ENCODE measurements at regions not wholly inside any gene's neighbourhood (a gene's known extent, or its start where the extent isn't known, plus 50 kb on each side); places are given as distances from the start of the nearest gene placed in this dataset.

GRCh38 chr12:69102856-69103255, 136.5 kb upstream of the CPSF6 start:
- H3K36me3 ChIP-seq (ENCODE audit: insufficient read depth, low read depth, low read length): no peaks in the 10 kb centered on the region
- peaks cover 12% of the 10 kb centered on the region for H3K4me1 ChIP-seq (ENCODE audit: insufficient read depth, low read length)
- H3K4me3 ChIP-seq (ENCODE audit: low read length): no peak overlapping the region
- H3K9me3 ChIP-seq (ENCODE audit: insufficient read depth, low read depth, low read length): no peaks in the 10 kb centered on the region
- H3K9ac ChIP-seq (ENCODE audit: low read depth, low read length): no peak overlapping the region
- no peak overlapping the region for H3K27ac ChIP-seq (ENCODE audit: low read length)
- no peaks in the 10 kb centered on the region for H3K27me3 ChIP-seq (ENCODE audit: insufficient read depth, low read length)

DNA sequence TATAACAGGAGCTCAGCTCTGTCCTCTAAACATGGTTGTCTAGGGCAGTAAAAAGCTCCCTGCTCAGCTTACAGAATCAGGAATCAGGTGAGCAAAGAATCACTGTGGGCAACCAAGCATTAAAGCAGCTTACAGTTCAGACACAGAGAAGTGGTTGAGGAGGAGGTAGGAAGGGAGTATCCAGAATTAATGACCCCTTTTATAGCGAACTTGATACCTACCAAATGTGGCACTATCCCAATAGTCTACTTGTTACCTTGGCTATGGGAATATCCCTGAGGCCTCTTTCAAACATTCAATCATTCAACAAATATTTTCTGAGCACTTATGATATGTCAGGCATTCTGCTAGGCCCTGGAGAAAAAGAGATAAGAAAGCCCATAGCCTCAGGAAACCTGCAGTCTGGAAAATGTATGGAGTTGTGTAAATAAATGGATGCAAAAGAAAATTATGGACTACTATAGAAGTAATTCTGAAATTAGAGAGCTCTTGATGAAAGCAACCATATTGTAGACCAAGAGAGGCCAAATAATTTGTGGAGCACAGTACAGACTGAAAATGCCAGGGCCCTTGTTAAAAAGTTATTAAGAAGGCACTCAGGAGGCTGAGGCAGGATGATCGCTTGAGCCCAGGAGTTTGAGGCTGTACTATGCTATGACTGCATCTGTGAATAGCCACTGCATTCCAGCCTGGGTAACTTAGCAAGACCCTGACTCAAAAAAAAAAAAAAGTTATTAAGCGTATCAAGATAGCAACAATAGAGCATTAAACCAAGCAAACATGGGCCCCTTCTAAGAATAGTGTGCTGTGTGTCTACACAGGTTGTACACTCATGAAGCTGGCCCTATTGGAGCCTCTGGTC, 134.0 kb upstream of the CPSF6 start:
- no peak overlapping the region for H3K4me3 ChIP-seq (ENCODE audit: low read length)
- peaks cover 7% of the 10 kb centered on the region; the same call in 1 of the 2 replicates for H3K4me1 ChIP-seq (ENCODE audit: insufficient read depth, low read length)
- H3K27ac ChIP-seq (ENCODE audit: low read length): no peak overlapping the region
- H3K9ac ChIP-seq (ENCODE audit: low read depth, low read length): no peak overlapping the region
- no peaks in the 10 kb centered on the region for H3K36me3 ChIP-seq (ENCODE audit: insufficient read depth, low read depth, low read length)
- H3K9me3 ChIP-seq (ENCODE audit: insufficient read depth, low read depth, low read length): no peaks in the 10 kb centered on the region
- no peaks in the 10 kb centered on the region for H3K27me3 ChIP-seq (ENCODE audit: insufficient read depth, low read length)

DNA sequence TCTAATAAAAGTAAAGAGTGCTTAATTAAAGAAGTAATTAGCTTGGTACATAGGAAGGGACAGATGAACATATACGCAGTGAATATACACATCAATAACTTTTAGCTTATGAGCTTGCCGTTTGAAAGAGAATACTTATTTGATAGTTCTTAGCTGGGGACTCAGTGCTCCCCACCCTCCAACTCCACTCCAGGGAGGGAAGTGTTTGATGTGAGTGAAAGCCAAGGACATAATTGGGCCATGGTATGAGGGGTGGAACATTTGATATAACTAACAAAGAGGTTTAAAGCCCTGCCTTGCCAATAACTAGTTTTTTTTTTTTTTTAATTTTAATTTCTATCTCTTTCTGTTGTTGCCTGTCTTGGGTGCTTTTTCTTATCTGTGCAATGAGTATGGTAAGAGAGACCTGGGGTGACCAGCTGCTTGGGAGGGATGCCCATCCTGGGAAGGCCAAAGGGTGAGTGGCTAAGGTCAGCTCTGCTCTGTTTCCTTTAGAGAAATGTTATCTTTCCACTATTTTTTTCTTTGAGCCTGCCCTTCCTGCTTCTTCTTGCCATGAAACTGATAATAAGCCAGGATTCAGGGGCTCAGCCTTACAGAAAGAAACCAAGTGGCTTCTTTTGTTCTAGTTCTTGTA, 132.8 kb upstream of the CPSF6 start:
- no peaks in the 10 kb centered on the region for H3K27me3 ChIP-seq (ENCODE audit: insufficient read depth, low read length)

DNA sequence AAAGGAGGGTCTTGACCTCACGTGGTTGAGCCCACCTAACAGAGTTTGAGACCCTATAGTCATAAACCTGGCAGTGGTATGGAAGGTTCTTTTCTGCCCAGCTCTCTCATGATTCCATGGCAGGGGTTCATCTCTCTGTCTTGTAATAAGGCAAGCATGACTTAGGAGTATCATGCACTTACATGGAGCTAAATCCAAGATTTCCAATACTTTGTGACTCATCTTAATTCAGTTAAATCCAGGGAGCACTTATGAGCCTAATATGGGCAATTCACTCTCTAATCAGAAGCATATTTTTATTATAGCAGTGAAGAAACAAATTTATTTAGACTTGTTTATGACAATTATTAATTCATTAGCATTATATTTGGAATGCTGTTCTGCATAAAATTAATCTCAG, 131.8 kb upstream of the CPSF6 start:
- H3K36me3 ChIP-seq (ENCODE audit: insufficient read depth, low read depth, low read length): no peaks in the 10 kb centered on the region
- H3K9me3 ChIP-seq (ENCODE audit: insufficient read depth, low read depth, low read length): no peaks in the 10 kb centered on the region
- no peak overlapping the region for H3K27ac ChIP-seq (ENCODE audit: low read length)
- no peak overlapping the region for H3K4me3 ChIP-seq (ENCODE audit: low read length)
- peaks cover 7% of the 10 kb centered on the region; the same call in 1 of the 2 replicates for H3K4me1 ChIP-seq (ENCODE audit: insufficient read depth, low read length)
- H3K27me3 ChIP-seq (ENCODE audit: insufficient read depth, low read length): no peaks in the 10 kb centered on the region
- no peak overlapping the region for H3K9ac ChIP-seq (ENCODE audit: low read depth, low read length)

More for the DNA sequence above, 132.8 kb upstream of the CPSF6 start:
- H3K9ac ChIP-seq (ENCODE audit: low read depth, low read length): no peak overlapping the region
- H3K36me3 ChIP-seq (ENCODE audit: insufficient read depth, low read depth, low read length): no peaks in the 10 kb centered on the region
- H3K9me3 ChIP-seq (ENCODE audit: insufficient read depth, low read depth, low read length): no peaks in the 10 kb centered on the region
- H3K27ac ChIP-seq (ENCODE audit: low read length): no peak overlapping the region
- H3K4me3 ChIP-seq (ENCODE audit: low read length): no peak overlapping the region
- H3K4me1 ChIP-seq (ENCODE audit: insufficient read depth, low read length): peaks cover 7% of the 10 kb centered on the region; the same call in 1 of the 2 replicates

- no peaks in the 10 kb centered on the region for H3K27me3 ChIP-seq (ENCODE audit: insufficient read depth, low read length)
- no peak overlapping the region for H3K27ac ChIP-seq (ENCODE audit: low read length)
- no peaks in the 10 kb centered on the region for H3K9me3 ChIP-seq (ENCODE audit: insufficient read depth, low read depth, low read length)
- no peak overlapping the region for H3K4me3 ChIP-seq (ENCODE audit: low read length)
- peaks cover 7% of the 10 kb centered on the region; the same call in 1 of the 2 replicates for H3K4me1 ChIP-seq (ENCODE audit: insufficient read depth, low read length)
- H3K9ac ChIP-seq (ENCODE audit: low read depth, low read length): no peak overlapping the region
- no peaks in the 10 kb centered on the region for H3K36me3 ChIP-seq (ENCODE audit: insufficient read depth, low read depth, low read length)
Measured at GRCh38 chr12:69108037-69108436, 131.3 kb upstream of the CPSF6 start.

DNA sequence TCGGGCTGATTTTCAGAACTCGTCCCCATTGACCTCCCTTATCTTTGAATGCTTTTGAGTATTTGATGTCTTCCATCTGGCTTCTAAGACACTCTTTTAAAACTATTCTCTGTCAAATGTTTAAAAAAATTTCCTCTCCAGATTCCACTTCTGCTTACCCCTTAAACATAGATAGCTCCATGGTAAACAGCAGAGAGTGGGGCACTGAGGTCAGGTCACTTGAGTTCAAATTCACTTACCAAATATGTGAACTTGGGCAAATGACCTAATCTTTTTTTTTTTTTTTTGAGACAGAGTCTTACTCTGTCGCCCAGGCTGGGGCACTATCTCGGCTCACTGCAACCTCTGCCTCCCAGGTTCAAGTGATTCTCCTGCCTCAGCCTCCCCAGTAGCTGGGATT, 126.8 kb upstream of the CPSF6 start:
- Histone ChIP-seq H3K4me3 (ENCODE audit: low read length) (no peak overlapping the region), H3K9ac (ENCODE audit: low read depth, low read length) (no peak overlapping the region), H3K9me3 (ENCODE audit: insufficient read depth, low read depth, low read length) (no peaks in the 10 kb centered on the region), H3K4me1 (ENCODE audit: insufficient read depth, low read length) (peaks cover 6% of the 10 kb centered on the region; the same call in 1 of the 2 replicates), H3K27ac (ENCODE audit: low read length) (no peak overlapping the region), H3K36me3 (ENCODE audit: insufficient read depth, low read depth, low read length) (no peaks in the 10 kb centered on the region), H3K27me3 (ENCODE audit: insufficient read depth, low read length) (no peaks in the 10 kb centered on the region)

- H3K27me3 ChIP-seq (ENCODE audit: insufficient read depth, low read length): no peaks in the 10 kb centered on the region
- H3K36me3 ChIP-seq (ENCODE audit: insufficient read depth, low read depth, low read length): no peaks in the 10 kb centered on the region
- H3K4me3 ChIP-seq (ENCODE audit: low read length): no peak overlapping the region
- no peak overlapping the region for H3K27ac ChIP-seq (ENCODE audit: low read length)
- no peak overlapping the region for H3K9ac ChIP-seq (ENCODE audit: low read depth, low read length)
- no peaks in the 10 kb centered on the region for H3K4me1 ChIP-seq (ENCODE audit: insufficient read depth, low read length)
- no peaks in the 10 kb centered on the region for H3K9me3 ChIP-seq (ENCODE audit: insufficient read depth, low read depth, low read length)
Measured at GRCh38 chr12:69115099-69115498, 124.3 kb upstream of the CPSF6 start.

GRCh38 chr12:69115951-69116350, 123.4 kb upstream of the CPSF6 start:
- Histone ChIP-seq H3K9ac (ENCODE audit: low read depth, low read length) (no peak overlapping the region), H3K4me1 (ENCODE audit: insufficient read depth, low read length) (no peaks in the 10 kb centered on the region), H3K36me3 (ENCODE audit: insufficient read depth, low read depth, low read length) (no peaks in the 10 kb centered on the region), H3K4me3 (ENCODE audit: low read length) (no peak overlapping the region), H3K9me3 (ENCODE audit: insufficient read depth, low read depth, low read length) (no peaks in the 10 kb centered on the region), H3K27me3 (ENCODE audit: insufficient read depth, low read length) (no peaks in the 10 kb centered on the region), H3K27ac (ENCODE audit: low read length) (no peak overlapping the region)

- Histone ChIP-seq H3K9ac (ENCODE audit: low read depth, low read length) (no peak overlapping the region), H3K27ac (ENCODE audit: low read length) (no peak overlapping the region), H3K9me3 (ENCODE audit: insufficient read depth, low read depth, low read length) (no peaks in the 10 kb centered on the region), H3K27me3 (ENCODE audit: insufficient read depth, low read length) (no peaks in the 10 kb centered on the region), H3K4me1 (ENCODE audit: insufficient read depth, low read length) (no peaks in the 10 kb centered on the region), H3K4me3 (ENCODE audit: low read length) (no peak overlapping the region), H3K36me3 (ENCODE audit: insufficient read depth, low read depth, low read length) (no peaks in the 10 kb centered on the region)
Measured at GRCh38 chr12:69117566-69118266, 121.7 kb upstream of the CPSF6 start.

DNA sequence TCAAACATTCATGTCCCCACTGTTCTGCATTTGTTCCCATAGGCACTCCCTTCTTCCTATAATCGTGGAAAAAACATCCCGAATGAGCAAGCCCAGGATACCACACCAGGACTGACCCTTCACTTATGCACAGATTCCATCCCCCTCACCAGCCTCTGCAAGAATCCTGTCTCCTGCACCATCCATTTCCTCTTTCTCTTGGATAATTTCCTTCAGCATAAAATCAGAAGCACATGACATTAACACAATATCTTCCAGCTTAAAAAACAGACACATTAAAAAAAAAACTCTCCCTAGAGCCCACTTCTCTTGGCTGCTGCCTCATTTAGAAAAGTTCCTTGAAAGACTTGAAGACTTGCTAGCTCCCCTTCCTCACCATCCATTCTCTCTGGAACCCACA, 120.9 kb upstream of the CPSF6 start:
- Histone ChIP-seq H3K36me3 (ENCODE audit: insufficient read depth, low read depth, low read length) (no peaks in the 10 kb centered on the region), H3K27ac (ENCODE audit: low read length) (no peak overlapping the region), H3K4me1 (ENCODE audit: insufficient read depth, low read length) (no peaks in the 10 kb centered on the region), H3K9me3 (ENCODE audit: insufficient read depth, low read depth, low read length) (no peaks in the 10 kb centered on the region), H3K4me3 (ENCODE audit: low read length) (no peak overlapping the region), H3K27me3 (ENCODE audit: insufficient read depth, low read length) (no peaks in the 10 kb centered on the region), H3K9ac (ENCODE audit: low read depth, low read length) (no peak overlapping the region)

- Histone ChIP-seq H3K9ac (ENCODE audit: low read depth, low read length) (no peak overlapping the region), H3K36me3 (ENCODE audit: insufficient read depth, low read depth, low read length) (no peaks in the 10 kb centered on the region), H3K27me3 (ENCODE audit: insufficient read depth, low read length) (no peaks in the 10 kb centered on the region), H3K27ac (ENCODE audit: low read length) (no peak overlapping the region), H3K4me3 (ENCODE audit: low read length) (no peak overlapping the region), H3K9me3 (ENCODE audit: insufficient read depth, low read depth, low read length) (no peaks in the 10 kb centered on the region), H3K4me1 (ENCODE audit: insufficient read depth, low read length) (no peaks in the 10 kb centered on the region)
Measured at GRCh38 chr12:69119770-69120169, 119.6 kb upstream of the CPSF6 start.

Data from iPS-20b (cell line).